ENCODE measurements at regions not wholly inside any gene's neighbourhood (a gene's known extent, or its start where the extent isn't known, plus 50 kb on each side); places are given as distances from the start of the nearest gene placed in this dataset.

DNA sequence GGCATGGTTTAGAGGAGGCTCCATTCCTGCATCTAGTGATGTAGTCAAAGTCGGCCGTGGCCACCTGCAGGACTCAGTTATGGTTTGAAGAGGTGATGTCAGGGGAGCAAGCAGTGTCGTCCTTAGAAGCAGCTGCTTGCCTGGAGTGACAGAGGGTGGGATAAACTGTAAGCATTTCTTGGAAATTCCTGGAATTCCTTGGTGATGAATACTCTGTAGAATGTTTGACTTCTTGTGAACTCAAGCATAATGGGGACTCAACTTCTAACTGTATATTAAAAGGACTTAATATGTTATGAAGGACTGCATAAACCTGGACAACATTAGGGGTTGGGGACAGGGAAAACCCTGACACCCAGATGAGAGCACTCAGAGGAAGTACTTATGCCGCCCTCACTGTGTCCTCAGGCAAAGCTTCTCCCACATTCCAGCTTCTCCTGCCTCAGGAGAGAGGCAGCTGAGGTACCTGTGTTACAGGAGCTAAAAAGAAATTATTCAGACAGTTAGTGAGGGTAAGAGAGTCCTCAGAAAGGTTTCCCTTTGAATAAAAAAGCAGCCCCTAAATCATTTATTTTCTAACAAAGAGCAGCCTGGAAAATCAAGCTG is 459.9 kb upstream of the CELF4 start:
- in situ Hi-C loops (cut with MboI; ENCODE audit: low sequenced_read_pairs), result no loop called here

DNA sequence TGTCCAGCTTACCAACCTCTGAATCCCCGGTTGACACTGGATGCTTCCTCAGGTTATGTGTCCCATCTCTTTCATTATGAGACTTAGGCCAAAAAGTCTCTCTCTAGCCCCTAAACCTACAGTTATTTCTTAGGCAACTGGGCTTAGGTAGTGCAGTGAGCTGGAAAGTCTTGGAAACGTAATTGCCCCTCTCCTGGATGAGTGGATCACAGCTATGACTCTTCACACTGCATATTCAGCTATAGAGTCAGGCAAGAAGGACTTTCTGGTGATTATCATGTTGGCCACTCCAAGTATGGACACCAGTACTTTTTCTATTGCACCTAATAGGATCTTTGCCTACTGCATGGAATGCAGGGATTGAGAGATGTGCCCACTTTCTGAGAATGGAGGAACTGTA is 458.3 kb upstream of the CELF4 start:
- in situ Hi-C loops (cut with MboI; ENCODE audit: low sequenced_read_pairs), result no loop called here

DNA sequence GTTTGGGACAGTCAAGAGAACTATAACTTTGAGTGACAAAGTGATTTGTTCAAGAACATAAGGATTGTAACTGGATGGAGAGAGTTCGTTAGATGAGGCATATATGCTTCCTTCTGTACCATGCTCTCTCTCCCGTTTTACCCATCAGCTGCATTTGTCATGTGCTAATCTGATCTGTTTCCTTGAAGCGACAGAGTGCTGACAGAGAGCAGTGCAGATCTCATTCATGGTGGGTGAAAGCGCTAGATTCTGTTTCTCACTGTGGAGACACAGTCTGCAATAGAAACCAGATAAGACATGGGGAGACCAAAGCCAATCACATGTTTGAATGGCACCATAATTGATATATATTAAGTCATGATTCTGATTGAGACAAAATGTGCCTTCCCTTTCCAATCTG is 456.6 kb upstream of the CELF4 start:
- in situ Hi-C loops (cut with MboI; ENCODE audit: low sequenced_read_pairs), result no loop called here

DNA sequence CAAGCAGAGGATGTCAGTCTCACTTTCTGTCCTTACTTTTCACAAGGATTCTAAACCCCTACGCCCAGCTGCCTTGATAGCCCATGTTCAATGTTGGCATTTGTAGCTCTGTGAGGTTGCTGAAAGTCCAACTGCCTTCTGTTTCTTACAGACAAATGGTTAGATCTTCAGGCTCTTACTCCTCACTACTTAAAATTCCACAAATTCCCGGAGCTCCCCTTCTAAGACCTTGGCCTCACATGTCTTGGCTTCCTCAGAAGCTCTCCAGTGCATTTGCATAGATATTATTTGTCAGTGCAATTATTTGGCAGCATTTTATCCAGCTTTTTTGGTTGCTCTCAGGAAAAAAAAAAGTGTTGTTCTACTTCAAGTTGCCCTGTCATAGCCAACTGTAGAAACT is 453.7 kb upstream of the CELF4 start:
- in situ Hi-C loops (cut with MboI; ENCODE audit: low sequenced_read_pairs), result no loop called here

DNA sequence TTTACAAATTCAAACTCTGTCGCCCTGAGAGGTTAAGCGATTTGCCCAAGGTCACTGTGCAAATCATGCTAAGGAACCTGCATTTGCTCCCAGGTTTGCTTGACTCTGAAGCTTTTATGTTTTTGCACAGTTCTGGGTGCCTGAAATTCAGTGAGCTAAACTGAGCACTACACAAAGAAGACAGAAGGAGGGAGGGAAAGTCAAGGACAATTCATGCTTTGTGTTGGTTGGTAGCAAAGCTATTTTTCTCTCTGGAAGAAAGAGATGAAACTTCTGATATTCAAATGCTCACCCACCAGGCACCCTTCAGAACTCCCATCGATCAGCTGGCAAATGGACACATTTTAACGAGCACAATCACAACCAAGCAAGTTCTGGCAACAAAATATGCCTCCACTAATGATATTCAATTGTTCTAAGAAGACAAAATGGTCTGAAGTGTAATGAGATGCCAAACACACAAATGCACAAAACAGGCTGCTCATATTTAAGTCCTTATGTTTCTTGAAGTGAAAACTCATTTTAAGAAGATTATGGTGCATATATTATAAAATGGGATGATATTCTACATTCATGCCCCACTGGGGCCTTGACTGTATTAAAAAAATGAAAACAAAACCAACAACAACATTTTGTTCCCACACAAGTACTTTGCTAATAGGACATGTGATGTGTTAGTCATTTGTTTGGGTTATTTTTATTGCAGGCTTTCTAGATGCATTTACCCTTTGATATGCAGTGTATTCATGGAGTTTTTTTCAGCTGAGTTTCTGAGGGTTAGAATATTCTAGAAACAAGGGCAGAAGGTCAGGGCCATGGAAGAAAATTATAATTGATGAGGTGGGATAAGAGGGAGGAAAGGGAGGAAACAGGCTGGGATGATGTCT is 445.6 kb upstream of the CELF4 start:
- in situ Hi-C loops (cut with MboI; ENCODE audit: low sequenced_read_pairs), result no loop called here

DNA sequence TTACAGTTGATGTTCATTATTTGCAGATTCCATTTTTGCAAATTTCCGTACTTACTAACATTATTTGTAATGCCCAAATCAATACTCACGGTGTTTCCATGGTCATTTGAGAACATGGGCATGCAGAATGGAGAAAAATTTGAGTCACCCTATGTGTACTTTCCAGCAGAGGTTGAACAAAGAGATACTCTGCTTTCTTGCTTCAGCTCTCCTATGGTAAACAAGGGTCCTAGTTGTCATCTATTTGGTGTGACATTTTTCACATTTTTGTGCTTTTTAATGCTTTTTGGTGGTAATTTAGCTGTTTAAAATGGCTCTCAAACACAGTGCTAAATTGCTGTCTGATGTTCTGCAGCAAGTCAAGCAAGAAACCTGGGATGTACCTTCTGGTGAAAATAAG is 444.4 kb upstream of the CELF4 start:
- in situ Hi-C loops (cut with MboI; ENCODE audit: low sequenced_read_pairs), result no loop called here

DNA sequence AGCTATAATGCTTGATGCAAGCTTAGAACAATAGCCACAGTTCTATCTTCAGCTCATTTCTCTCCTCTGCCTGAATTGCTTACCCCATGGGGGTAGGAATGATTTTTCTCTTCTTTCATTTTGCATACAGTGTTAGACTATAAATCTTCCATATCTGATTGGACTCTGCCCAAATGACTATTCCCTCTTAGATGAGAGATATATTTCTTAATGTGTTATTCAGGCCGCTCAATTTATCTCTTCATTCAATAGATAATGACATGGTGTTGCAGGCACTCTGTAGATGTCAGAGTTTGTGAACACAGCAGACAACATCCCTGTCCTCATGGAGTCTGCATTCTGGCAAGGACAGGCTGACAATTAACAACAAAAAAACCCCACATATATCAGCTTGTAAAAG is 443.7 kb upstream of the CELF4 start:
- in situ Hi-C loops (cut with MboI; ENCODE audit: low sequenced_read_pairs), result no loop called here

DNA sequence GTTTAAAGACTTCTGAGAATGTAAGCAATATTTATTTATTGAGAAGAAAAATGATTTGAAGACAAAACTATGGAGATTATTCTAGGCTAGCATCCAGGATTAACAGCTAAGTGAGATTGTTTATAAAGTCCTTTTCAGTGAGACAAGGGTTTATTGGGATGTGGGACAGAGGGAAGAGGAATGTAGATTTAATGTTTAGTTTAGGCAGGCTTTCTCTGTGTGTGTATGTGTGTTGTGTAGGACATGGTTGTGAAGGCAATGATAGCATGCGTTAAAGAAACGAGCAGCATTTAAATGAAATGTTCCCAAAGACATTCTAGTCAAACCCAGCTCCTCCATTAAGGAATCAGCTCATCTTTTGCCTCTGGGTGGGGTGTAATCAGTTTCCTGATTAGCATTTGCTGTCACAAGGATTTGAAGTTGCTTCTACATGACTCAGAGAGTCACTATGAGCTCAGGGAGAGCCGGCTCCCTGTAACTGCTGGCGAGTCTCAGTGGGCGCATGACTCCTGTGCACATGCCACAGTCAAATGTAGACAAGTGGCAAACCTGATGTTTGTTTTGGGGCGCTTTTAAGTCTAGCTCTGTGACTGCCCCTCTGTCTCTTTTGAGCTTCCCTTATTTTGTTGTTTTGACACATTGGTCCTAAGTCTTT is 442.2 kb upstream of the CELF4 start:
- in situ Hi-C loops (cut with MboI; ENCODE audit: low sequenced_read_pairs), result no loop called here

DNA sequence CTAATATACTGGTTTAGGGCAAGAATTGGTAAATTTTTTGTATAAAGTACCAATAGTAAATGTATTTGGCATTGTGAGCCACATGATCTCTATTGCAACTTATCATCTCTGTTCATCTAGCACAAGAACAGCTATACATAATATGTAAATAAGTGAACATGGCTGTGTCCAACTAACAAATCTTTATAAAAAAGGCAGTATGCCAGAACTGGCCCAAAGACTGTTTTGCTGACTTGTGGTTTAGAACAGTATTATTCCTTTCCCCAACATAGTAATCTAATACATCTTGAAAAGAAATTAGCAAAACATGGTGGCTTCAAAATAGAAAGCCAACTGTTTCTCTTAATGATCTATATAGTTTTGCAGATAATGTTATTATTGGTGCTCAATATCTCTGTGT is 441.4 kb upstream of the CELF4 start:
- in situ Hi-C loops (cut with MboI; ENCODE audit: low sequenced_read_pairs), result no loop called here

DNA sequence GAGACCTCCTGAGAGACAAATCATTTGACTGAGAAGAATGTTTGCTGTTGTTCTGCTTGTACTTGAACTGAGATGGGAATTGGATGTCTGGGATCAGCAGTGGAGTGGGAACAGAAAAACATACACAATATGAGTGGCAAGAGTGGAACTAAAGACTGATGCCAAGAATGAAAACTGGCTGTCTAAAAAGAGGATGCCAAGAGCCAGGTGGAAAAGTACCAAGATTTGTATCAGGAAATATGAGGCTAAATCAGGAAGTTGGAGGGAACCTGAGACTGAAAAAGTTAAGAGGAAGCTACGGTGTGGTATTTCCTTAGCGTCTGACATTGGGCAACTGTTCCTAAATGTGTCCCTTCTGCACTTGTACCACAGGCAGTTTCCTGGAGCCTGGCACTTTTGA is 440.9 kb upstream of the CELF4 start:
- in situ Hi-C loops (cut with MboI; ENCODE audit: low sequenced_read_pairs), result no loop called here

DNA sequence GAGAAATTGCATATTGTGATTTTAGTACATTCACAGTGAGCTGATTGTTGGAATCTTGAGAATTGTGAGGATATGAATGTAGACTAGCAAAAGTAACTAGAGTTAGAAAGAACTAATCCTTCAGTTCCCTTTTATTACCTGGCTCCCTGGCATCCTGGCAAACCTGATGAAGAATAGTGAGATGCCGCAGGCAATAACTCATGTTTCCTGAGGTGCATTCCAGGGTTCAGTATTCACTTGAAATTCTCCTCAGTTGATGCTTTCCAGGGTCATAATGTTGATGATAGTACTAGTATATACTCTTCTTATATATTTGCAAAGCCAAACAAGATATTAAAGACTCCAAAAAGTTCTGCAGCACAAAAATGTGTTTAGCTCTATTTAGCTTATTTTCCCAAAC is 432.1 kb upstream of the CELF4 start:
- in situ Hi-C loops (cut with MboI; ENCODE audit: low sequenced_read_pairs), result no loop called here

DNA sequence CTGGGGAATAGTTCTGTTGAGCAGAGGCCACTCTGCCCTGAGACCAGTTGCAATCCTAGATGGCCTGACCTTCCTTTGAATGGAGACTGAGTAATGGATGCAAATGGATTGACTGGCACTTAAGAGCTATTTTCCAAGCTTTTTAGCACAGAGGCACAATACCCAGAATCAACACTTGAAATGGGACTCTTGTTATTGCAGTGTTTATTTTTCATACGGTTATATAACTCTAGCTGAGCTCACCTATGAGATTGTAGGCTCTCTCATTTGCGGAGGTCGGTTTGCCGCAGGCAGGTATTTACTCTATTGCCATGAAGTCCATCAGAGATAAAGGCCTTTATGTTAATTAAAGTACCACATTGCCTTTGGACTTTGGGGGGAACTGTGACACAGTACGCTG is 422.3 kb upstream of the CELF4 start:
- in situ Hi-C loops (cut with MboI; ENCODE audit: low sequenced_read_pairs), result no loop called here

DNA sequence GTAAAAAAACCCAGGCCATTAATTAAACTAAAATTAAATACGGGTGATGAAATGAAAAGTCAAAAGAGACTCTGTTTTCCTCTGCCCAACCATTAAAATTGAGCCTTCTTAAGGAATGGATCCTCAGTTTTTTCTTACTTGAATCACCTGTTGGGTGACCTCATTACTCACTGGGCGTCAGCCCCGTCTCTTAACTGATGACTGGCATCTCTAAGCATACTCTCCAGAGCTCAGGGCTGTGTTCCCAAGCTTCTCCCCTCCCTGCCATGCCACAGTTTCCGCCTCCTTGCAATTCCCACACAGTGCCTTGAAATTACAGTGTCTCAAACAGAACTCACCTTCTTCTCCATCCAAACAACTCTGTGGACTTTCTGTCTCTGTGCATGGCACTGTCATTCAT is 421.1 kb upstream of the CELF4 start:
- in situ Hi-C loops (cut with MboI; ENCODE audit: low sequenced_read_pairs), result no loop called here

DNA sequence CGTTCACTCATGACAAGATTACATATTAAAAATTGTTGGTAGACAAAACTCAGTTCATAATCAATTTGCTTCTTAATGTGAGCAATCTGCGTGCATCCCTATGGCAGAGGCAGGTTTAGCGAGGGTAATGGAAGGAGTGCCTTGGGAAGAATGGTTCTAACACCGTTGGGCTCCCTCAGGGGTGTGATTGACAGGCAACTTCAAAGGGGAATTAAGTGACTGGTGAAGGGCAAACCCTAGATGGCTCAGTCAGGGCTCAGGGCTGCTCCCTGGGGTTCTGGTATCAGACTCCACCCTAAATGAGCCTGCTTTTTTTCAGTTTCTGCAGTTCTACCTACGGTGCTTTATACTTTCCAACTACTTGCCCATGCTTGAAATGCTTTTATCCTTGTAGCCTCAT is 419.5 kb upstream of the CELF4 start:
- in situ Hi-C loops (cut with MboI; ENCODE audit: low sequenced_read_pairs), result no loop called here

DNA sequence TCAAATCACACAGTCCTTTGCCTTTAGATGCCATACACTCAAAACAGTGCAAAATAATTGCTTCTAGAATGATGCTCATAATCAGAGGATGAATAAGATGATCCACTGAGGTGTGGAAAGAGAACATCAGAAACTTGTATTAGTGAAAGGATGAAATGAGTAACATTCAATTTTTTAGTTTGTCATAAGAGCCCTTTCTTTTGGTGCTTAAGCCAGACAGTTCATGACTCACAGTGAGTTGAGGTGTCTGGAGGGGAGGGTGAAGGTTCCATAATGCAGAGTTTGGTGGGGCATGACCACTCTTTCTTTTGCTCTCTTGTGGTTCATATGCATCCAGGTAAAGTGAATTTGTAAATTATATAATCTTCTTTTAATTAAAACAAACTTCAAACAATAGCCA is 415.0 kb upstream of the CELF4 start:
- in situ Hi-C loops (cut with MboI; ENCODE audit: low sequenced_read_pairs), result no loop called here

DNA sequence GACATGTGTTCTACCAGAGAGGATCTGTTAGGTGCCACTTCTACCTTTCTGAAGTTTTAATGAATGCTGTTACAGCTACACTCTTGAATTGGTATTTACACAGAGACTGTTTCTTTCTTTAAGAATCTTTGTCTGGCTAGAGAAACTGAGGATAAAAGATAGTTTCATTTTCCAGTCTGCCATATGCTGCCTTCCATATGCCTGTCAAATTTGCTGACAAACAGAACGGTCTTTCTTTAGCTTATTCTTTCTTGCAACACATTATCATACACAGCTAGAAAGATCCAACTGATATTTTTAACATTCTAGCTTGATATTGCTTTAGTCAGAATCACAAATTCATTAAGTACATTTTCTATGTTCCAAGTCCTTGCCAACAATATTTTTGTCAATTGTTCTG is 409.8 kb upstream of the CELF4 start:
- in situ Hi-C loops (cut with MboI; ENCODE audit: low sequenced_read_pairs), result no loop called here

DNA sequence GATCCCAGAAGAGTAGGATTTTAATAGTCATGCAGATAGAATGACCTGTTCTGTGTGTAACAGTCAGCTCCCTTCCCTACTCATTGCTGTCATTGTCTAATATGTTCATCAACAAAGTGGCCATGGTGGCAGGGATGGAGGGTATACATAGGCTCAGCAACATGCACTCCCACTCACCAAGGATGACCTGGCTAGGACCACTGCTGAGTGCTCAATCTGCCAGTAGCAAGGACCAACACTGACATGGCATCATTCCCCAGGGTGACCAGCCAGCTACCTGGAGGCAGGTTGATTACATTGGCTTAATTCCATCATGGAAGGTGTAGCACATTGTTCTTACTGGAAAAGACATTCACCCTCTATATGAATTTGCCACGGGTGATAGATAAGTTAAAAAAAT is 401.7 kb upstream of the CELF4 start:
- in situ Hi-C loops (cut with MboI; ENCODE audit: low sequenced_read_pairs), result no loop called here

DNA sequence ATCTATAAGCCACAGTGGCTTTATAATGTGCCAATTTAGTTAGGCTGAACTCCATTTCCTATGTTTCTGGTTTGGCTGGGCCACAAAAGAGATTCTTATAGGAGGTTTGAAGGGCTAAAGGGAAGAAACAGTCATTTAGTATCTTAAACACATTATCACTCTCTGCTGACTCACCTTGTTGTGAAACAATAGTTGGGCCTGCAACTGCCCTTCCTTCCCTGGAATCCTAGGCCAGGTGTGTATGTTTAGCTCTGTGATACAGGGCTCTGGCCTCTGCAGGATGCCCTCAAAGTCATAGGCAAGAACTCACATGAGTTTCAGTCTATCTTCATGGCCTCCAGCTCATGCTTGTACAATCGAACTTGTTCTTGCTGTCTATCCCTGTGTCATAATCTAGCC is 400.0 kb upstream of the CELF4 start:
- in situ Hi-C loops (cut with MboI; ENCODE audit: low sequenced_read_pairs), result no loop called here

DNA sequence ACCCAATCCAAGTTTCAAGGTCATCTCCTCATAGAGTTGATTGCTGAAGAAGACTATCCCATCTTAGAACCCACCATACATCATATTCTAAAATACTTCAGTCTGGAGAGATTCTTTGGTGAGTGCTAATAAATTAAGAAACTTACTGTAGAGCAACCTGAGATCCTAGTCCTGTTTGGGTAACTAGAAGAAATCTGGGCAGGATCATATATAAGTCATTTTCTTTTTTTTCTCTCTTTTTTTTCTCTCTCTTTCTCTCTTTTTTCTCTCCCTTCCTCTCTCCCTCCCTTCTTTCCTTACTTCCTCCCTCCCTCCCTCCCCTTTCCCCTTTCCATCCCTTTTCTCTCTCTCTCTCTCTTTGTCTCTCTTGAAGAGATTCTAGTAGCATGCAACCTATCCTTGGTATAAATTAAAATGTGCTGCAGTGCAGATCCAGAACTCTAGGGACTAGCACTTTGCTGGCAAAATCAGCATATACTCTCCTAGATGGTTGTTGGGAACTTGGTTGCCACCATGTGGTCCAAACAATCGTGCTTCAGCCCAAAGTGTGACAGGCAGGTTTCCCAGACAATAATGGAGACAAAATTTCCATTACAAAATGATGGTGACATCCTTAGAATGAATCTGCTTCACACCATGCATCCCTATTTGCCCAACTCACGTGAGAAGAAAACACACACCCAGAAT is 399.4 kb upstream of the CELF4 start:
- in situ Hi-C loops (cut with MboI; ENCODE audit: low sequenced_read_pairs), result no loop called here

DNA sequence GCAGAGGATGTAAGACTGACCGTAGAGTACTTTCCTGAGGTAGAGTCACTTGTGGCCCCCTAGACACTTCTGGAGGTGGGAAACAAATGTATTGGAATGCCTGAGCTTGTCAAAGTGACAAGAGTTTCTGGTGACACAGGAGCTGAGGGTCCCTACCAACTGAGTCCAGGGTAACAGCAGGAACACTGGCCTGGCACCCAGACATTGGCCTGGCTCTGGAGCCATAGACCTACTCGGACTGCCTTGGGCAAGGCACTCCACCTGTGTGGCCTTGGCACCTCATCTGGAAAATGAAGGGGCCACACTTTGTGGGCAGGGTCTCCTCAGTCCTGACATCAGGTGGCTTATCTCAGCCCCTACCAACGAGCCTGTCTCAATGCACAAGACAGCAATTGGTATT is 398.2 kb upstream of the CELF4 start:
- in situ Hi-C loops (cut with MboI; ENCODE audit: low sequenced_read_pairs), result no loop called here

DNA sequence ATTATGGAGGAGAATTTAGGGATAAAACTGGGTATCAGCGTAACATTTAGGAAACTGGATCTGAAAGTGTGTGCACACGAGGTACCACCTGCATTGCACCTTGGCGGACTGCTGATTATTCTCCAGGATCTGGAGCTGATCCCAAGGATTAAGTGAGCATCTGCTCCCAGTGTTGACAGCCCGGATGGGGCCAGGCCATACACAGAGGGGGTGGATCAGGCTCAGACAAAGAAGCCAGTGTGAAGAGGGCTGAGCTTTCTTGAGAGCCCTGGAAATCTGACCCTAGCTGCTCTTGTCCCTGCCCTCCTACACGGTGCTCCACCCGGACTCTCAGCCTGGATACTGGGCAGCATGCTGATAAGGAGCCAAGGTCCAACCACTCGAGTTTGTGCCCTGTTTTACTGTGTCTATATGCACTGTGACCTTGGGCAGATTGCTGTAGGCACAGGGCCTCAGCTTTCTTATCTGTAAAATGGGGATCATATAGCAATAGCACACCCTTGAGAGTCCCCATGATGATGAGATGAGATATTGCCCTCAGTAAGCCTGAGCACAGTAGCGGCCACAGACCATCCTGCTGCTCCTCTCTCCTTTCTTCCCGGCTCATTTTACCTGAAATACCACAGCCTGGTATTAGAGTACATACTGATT is 396.8 kb upstream of the CELF4 start:
- in situ Hi-C loops (cut with MboI; ENCODE audit: low sequenced_read_pairs), result no loop called here

Data from HL-60/S4 treated with retinoic acid at 250 ng/mL for 4 days and 3 days (cell line).